Erythroblast (primary cell): ENCODE measurements at regions not wholly inside any gene's neighbourhood (a gene's known extent, or its start where the extent isn't known, plus 50 kb on each side); places are given as distances from the start of the nearest gene placed in this dataset.

Experiments
- GATA1 ChIP-seq: IDR thresholded peaks from 2 replicates; pipeline ENCODE4 v1.6.1; 2011; ENCODE audit warnings: low read depth, mild to moderate bottlenecking, control low read depth, low read length, moderate library complexity
- POLR2A ChIP-seq: IDR thresholded peaks from 2 replicates; pipeline ENCODE4 v1.6.1; 2011; ENCODE audit warnings: mild to moderate bottlenecking, low read length

- no peak for TF ChIP-seq POLR2A
- TF ChIP-seq GATA1: no peak
These were observed 1023.2 kb downstream of the KCNT2 start for GRCh38 chr1:195584870-195585624.
